OCI-LY7 (cell line): ENCODE measurements at regions not wholly inside any gene's neighbourhood (a gene's known extent, or its start where the extent isn't known, plus 50 kb on each side); places are given as distances from the start of the nearest gene placed in this dataset.

Experiments
- BruUV-seq: library from RNA; stranded (reverse); fragments of 400-500 nt; replicated peaks from 2 replicates; lab custom pipeline; 2021; lab: Mats Ljungman, UMichigan
- CTCF ChIA-PET: fragments of 300-600 bp; sonication (Branson Sonifier 250); formaldehyde crosslinking; loops from one replicate; lab custom pipeline; 2022; ENCODE audit warnings: antibody characterized with exemption; ENCODE audit not compliant: unreplicated experiment; lab: Charles Lee
- POLR2A ChIA-PET: fragments of 300-600 bp; sonication (Branson Sonifier 250); formaldehyde crosslinking; loops from one replicate; lab custom pipeline; 2022; ENCODE audit warnings: antibody characterized with exemption; lab: Charles Lee
- DNase-seq: peaks from one replicate; pipeline ENCODE4 v3.0.0-alpha.2; 2015; ENCODE audit warnings: low spot score
- H2AFZ ChIP-seq: fragments of 200-600 bp; sonication (generic), shearing (Covaris generic); 2 replicates; pipeline ENCODE4 v1.6.1; 2014; ENCODE audit warnings: mild to moderate bottlenecking, antibody characterized with exemption, low read length, moderate library complexity
- H3K27ac ChIP-seq: fragments of 200-600 bp; sonication (generic); 2 replicates; pipeline ENCODE4 v1.5.1; 2014; ENCODE audit warnings: mixed run types, low read depth, mild to moderate bottlenecking, moderate library complexity, low read length, inconsistent platforms; ENCODE audit not compliant: poor library complexity, severe bottlenecking
- H3K36me3 ChIP-seq: fragments of 200-600 bp; sonication (generic); 2 replicates; pipeline ENCODE4 v1.6.1; 2014; ENCODE audit warnings: mild to moderate bottlenecking, antibody characterized with exemption, low read length, moderate library complexity, mixed read lengths; ENCODE audit not compliant: insufficient read depth
- H3K4me1 ChIP-seq: fragments of 200-600 bp; sonication (generic); 2 replicates; pipeline ENCODE4 v1.5.1; 2014; ENCODE audit warnings: mild to moderate bottlenecking, low read length; ENCODE audit not compliant: insufficient read depth, poor library complexity, severe bottlenecking
- H3K4me2 ChIP-seq: fragments of 200-600 bp; sonication (generic); 2 replicates; pipeline ENCODE4 v1.6.1; 2014; ENCODE audit warnings: mild to moderate bottlenecking, low read length
- H3K4me3 ChIP-seq: fragments of 200-600 bp; sonication (generic); 2 replicates; pipeline ENCODE4 v1.5.1; 2014; ENCODE audit warnings: mild to moderate bottlenecking, low read depth, low read length; ENCODE audit not compliant: poor library complexity, severe bottlenecking
- H3K79me2 ChIP-seq: fragments of 200-600 bp; sonication (generic); 2 replicates; pipeline ENCODE4 v1.6.1; 2016; ENCODE audit warnings: low read depth, mild to moderate bottlenecking, low read length, moderate library complexity, mixed read lengths; ENCODE audit not compliant: insufficient read depth
- H3K9me2 ChIP-seq: fragments of 200-600 bp; sonication (generic); 2 replicates; pipeline ENCODE4 v1.6.1; 2016; ENCODE audit warnings: mild to moderate bottlenecking, low read length, mixed read lengths; ENCODE audit not compliant: insufficient read depth
- H3K9me3 ChIP-seq: fragments of 200-600 bp; sonication (generic); 2 replicates; pipeline ENCODE4 v1.6.1; 2014; ENCODE audit warnings: mild to moderate bottlenecking, mixed run types, low read length, mixed read lengths
- H4K20me1 ChIP-seq: fragments of 200-600 bp; sonication (generic); 2 replicates; pipeline ENCODE4 v1.6.1; 2014; ENCODE audit warnings: mild to moderate bottlenecking, antibody characterized with exemption, low read length, moderate library complexity, mixed read lengths; ENCODE audit not compliant: insufficient read depth
- EZH2phosphoT487 ChIP-seq: fragments of 200-600 bp; sonication (generic); IDR thresholded peaks from 2 replicates; pipeline ENCODE4 v1.6.1; 2018; ENCODE audit warnings: low read depth, borderline replicate concordance, mild to moderate bottlenecking, mixed run types, antibody characterized with exemption, low read length, moderate library complexity, mixed read lengths
- intact Hi-C: fragments of 100-400 bp; cut with micrococcal nuclease; formaldehyde crosslinking; loops from one replicate; pipeline ENCODE4 v1.10.0; 2022; ENCODE audit not compliant: unreplicated experiment
- TF ChIP-seq, protein P1 (sequence below): fragments of 200-600 bp; sonication (generic); conservative IDR thresholded peaks from 2 replicates; pipeline ENCODE4 v1.5.1; 2014; ENCODE audit warnings: mild to moderate bottlenecking, antibody characterized with exemption, low read length, moderate library complexity, mixed read lengths

- H3K4me2 ChIP-seq = no peak overlapping the region
- no peaks in the 10 kb centered on the region for H3K79me2 ChIP-seq
- no peak for TF ChIP-seq EZH2phosphoT487
- TF ChIP-seq, protein P1, sequence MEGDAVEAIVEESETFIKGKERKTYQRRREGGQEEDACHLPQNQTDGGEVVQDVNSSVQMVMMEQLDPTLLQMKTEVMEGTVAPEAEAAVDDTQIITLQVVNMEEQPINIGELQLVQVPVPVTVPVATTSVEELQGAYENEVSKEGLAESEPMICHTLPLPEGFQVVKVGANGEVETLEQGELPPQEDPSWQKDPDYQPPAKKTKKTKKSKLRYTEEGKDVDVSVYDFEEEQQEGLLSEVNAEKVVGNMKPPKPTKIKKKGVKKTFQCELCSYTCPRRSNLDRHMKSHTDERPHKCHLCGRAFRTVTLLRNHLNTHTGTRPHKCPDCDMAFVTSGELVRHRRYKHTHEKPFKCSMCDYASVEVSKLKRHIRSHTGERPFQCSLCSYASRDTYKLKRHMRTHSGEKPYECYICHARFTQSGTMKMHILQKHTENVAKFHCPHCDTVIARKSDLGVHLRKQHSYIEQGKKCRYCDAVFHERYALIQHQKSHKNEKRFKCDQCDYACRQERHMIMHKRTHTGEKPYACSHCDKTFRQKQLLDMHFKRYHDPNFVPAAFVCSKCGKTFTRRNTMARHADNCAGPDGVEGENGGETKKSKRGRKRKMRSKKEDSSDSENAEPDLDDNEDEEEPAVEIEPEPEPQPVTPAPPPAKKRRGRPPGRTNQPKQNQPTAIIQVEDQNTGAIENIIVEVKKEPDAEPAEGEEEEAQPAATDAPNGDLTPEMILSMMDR = no peak
- H4K20me1 ChIP-seq = no peaks in the 10 kb centered on the region
- no peaks in the 10 kb centered on the region for H3K36me3 ChIP-seq
- no peak for DNase-seq
- no peak overlapping the region for H2AFZ ChIP-seq
- H3K9me2 ChIP-seq = no peaks in the 10 kb centered on the region
- intact Hi-C loops = no loop called here
- POLR2A ChIA-PET = interaction anchor here (0.7 kb wide), 1 partner anchor 34 kb away, joined by 3 read pairs; no protein-coding TSS in a partner anchor
- H3K27ac ChIP-seq = no peak overlapping the region
- H3K4me1 ChIP-seq = no peaks in the 10 kb centered on the region
- CTCF ChIA-PET = no interaction called here
- no TSS peak for BruUV-seq
- no peak overlapping the region for H3K4me3 ChIP-seq
- H3K9me3 ChIP-seq = no peaks in the 10 kb centered on the region
These were observed 374.2 kb downstream of the FBXO8 start for GRCh38 chr4:173909294-173909693.

DNA sequence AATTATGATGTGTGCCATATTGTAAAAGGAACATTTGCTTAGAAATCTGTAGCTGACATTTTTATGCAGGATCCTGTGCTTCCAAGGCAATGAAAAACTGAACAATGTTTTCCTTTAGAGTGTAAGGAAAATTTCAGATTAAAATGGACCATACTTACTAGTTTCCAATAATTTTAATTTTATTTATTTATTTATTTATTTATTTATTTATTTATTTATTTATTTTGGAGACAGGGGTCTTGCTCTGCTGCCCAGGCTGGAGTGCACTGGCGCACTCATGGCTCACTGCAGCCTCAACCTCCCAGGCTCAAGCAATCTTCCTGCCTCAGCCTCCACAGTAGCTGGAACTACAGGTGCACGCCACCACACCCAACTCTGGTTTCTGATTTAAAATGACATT, 369.8 kb upstream of the HAND2 start:
- H4K20me1 ChIP-seq = no peaks in the 10 kb centered on the region
- intact Hi-C loops = no loop called here
- no peak overlapping the region for H3K4me3 ChIP-seq
- ChIA-PET POLR2A (no interaction called here), CTCF (no interaction called here)
- no peak for DNase-seq
- TF ChIP-seq, protein P1 = no peak
- no peak for TF ChIP-seq EZH2phosphoT487
- no peaks in the 10 kb centered on the region for H3K9me2 ChIP-seq
- H3K9me3 ChIP-seq = no peaks in the 10 kb centered on the region
- H2AFZ ChIP-seq = no peak overlapping the region
- H3K4me1 ChIP-seq = no peaks in the 10 kb centered on the region
- no peak overlapping the region for H3K27ac ChIP-seq
- H3K36me3 ChIP-seq = no peaks in the 10 kb centered on the region
- H3K4me2 ChIP-seq = no peak overlapping the region
- no TSS peak for BruUV-seq
- no peaks in the 10 kb centered on the region for H3K79me2 ChIP-seq

DNA sequence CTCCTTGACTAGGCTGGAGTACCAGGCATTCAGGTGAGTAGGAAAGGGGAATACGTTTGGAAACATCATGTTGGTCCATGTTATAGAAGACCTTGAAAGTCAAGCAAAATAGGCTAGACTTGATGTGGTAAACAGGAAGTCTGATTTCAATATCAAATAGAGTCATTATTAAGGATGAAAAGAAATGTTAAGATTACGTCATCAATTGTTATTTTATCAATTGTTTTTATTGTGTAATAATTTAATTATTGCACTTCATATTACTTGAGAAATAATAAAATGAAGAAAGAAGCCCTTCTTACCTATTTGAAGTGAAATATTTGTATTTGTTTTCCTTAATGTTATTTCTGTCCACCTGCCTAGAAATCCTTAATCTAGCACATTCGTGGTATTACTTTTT, 361.0 kb upstream of the HAND2 start:
- Histone ChIP-seq H3K9me2 (no peaks in the 10 kb centered on the region), H2AFZ (no peak overlapping the region), H3K36me3 (no peaks in the 10 kb centered on the region), H3K79me2 (no peaks in the 10 kb centered on the region), H3K4me1 (no peaks in the 10 kb centered on the region), H3K4me2 (no peak overlapping the region), H3K27ac (no peak overlapping the region), H3K4me3 (no peak overlapping the region), H3K9me3 (no peaks in the 10 kb centered on the region), H4K20me1 (no peaks in the 10 kb centered on the region)
- ChIA-PET POLR2A (interaction anchor here (0.7 kb wide), 1 partner anchor 944 kb away, joined by 4 read pairs; no protein-coding TSS in a partner anchor), CTCF (no interaction called here)
- DNase-seq = no peak
- TF ChIP-seq, protein P1 = no peak
- TF ChIP-seq EZH2phosphoT487 = no peak
- intact Hi-C loops = no loop called here
- no TSS peak for BruUV-seq
